Erythroblast (primary cell): ENCODE measurements at regions not wholly inside any gene's neighbourhood (a gene's known extent, or its start where the extent isn't known, plus 50 kb on each side); places are given as distances from the start of the nearest gene placed in this dataset.

ENCODE experiments used
- GATA1 ChIP-seq: IDR thresholded peaks from 2 replicates; pipeline ENCODE4 v1.6.1; 2011; ENCODE audit warnings: low read depth, mild to moderate bottlenecking, control low read depth, low read length, moderate library complexity
- POLR2A ChIP-seq: IDR thresholded peaks from 2 replicates; pipeline ENCODE4 v1.6.1; 2011; ENCODE audit warnings: mild to moderate bottlenecking, low read length

- no peak for TF ChIP-seq POLR2A
- no peak for TF ChIP-seq GATA1
Observed at GRCh38 chr11:110797453-110797852, 85.2 kb upstream of the ARHGAP20 start.
